Endothelial cell of umbilical vein (primary cell): ENCODE measurements at regions not wholly inside any gene's neighbourhood (a gene's known extent, or its start where the extent isn't known, plus 50 kb on each side); places are given as distances from the start of the nearest gene placed in this dataset.

ENCODE experiments used
- CTCF ChIP-seq, 2 donors: IDR thresholded peaks; 1 replicate in 1 of 2; 2 replicates in 1 of 2; pipeline ENCODE4 v1.5.1; 2011; ENCODE audit warnings: low read length in 2 of 2, mild to moderate bottlenecking in 2 of 2, moderate library complexity in 2 of 2, control low read depth in 1 of 2, inconsistent platforms in 1 of 2, low read depth in 1 of 2; ENCODE audit not compliant: insufficient read depth in 1 of 2; ENCODE audit errors: extremely low read depth in 1 of 2
- EZH2 ChIP-seq: IDR thresholded peaks from 2 replicates; pipeline ENCODE4 v1.6.1; 2012; ENCODE audit warnings: borderline replicate concordance, low read depth, mild to moderate bottlenecking, moderate library complexity, low read length, inconsistent platforms; ENCODE audit not compliant: severe bottlenecking
- JUN ChIP-seq: IDR thresholded peaks from 2 replicates; pipeline ENCODE4 v1.6.1; 2011; ENCODE audit warnings: borderline replicate concordance, low read depth; ENCODE audit not compliant: insufficient read length, insufficient read depth
- POLR2A ChIP-seq: IDR thresholded peaks from 2 replicates; pipeline ENCODE4 v1.6.1; 2012; ENCODE audit warnings: low read depth, mild to moderate bottlenecking, control low read depth, low read length

GRCh38 chr7:49481075-49481474 lies 292.4 kb upstream of the VWC2 start:
- TF ChIP-seq CTCF (IDR thresholded peaks at IDR 0.05; ENCODE audit: extremely low read depth in 1 of 2, insufficient read depth in 1 of 2, low read depth in 1 of 2, low read length in 2 of 2) = no peak
- TF ChIP-seq EZH2 = no peak
- no peak for TF ChIP-seq POLR2A
- TF ChIP-seq JUN = no peak
